GM12878 (cell line): ENCODE measurements at regions not wholly inside any gene's neighbourhood (a gene's known extent, or its start where the extent isn't known, plus 50 kb on each side); places are given as distances from the start of the nearest gene placed in this dataset.

ENCODE experiments used
- ATAC-seq: fragments of 200-7000 bp; cut with Tn5 transposase; 3 replicates; pipeline ENCODE4 v1.9.1; 2020; ENCODE audit warnings: mild to moderate bottlenecking, moderate library complexity
- BruUV-seq: library from RNA; stranded (reverse); fragments of 400-500 nt; replicated peaks from 2 replicates; lab custom pipeline; 2021; lab: Mats Ljungman, UMichigan
- CTCF ChIA-PET: fragments of 300-600 bp; sonication (Branson Sonifier 250); formaldehyde crosslinking; extraction: SDS; loops from one replicate; lab custom pipeline; 2021; ENCODE audit warnings: inconsistent platforms; lab: Yijun Ruan, JAX
- POLR2A ChIA-PET: fragments of 350-600 bp; formaldehyde crosslinking; extraction: SDS; loops from one replicate; lab custom pipeline; 2021; ENCODE audit warnings: inconsistent platforms; lab: Charles Lee
- RAD21 ChIA-PET: fragments of 300-600 bp; sonication (Branson Sonifier 250); formaldehyde crosslinking; loops from one replicate; lab custom pipeline; 2023; ENCODE audit warnings: antibody characterized with exemption; ENCODE audit not compliant: unreplicated experiment; lab: Charles Lee
- SMC1A ChIA-PET: fragments of 300-600 bp; sonication (Branson Sonifier 250); formaldehyde crosslinking; loops from one replicate; lab custom pipeline; 2023; ENCODE audit not compliant: unreplicated experiment, uncharacterized antibody; lab: Charles Lee
- DNase-seq: peaks from one replicate; pipeline ENCODE4 v3.0.0-alpha.2; 2011; ENCODE audit warnings: low read depth, low spot score
- FAIRE-seq: peaks from 3 replicates; lab custom pipeline; 2011; peaks lifted over from hg19 to GRCh38; lab: Jason Lieb, UNC
- H2AFZ ChIP-seq: 2 replicates; pipeline ENCODE4 v1.6.0; 2011; ENCODE audit warnings: low read depth, low read length, control low read depth; ENCODE audit not compliant: control insufficient read depth
- H3K27ac ChIP-seq: 2 replicates; pipeline ENCODE4 v1.5.1; 2011; ENCODE audit warnings: control low read depth; ENCODE audit not compliant: control insufficient read depth, insufficient read depth
- H3K27me3 ChIP-seq, 2 experiments: replicated peaks in 1 of 2; 2 replicates each; pipeline versions ENCODE4 v1.6.0 to v1.6.1; 2011; ENCODE audit warnings: low read length in 1 of 2; ENCODE audit not compliant: control insufficient read depth in 2 of 2, insufficient read depth in 2 of 2
- H3K36me3 ChIP-seq, 2 experiments: 2 replicates each; pipeline ENCODE4 v1.5.1; 2011; ENCODE audit warnings: low read length in 1 of 2; ENCODE audit not compliant: control insufficient read depth in 2 of 2, insufficient read depth in 2 of 2
- H3K4me1 ChIP-seq: 2 replicates; pipeline ENCODE4 v1.6.1; 2011; ENCODE audit warnings: mild to moderate bottlenecking, low read length, moderate library complexity, mixed read lengths; ENCODE audit not compliant: control insufficient read depth, insufficient read depth
- H3K4me2 ChIP-seq: 2 replicates; pipeline ENCODE4 v1.6.0; 2011; ENCODE audit warnings: control low read depth; ENCODE audit not compliant: control insufficient read depth, insufficient read depth
- H3K4me3 ChIP-seq: fragments of 200-600 bp; sonication (generic); 2 replicates; pipeline ENCODE4 v1.5.1; 2016
- H3K79me2 ChIP-seq: 2 replicates; pipeline ENCODE4 v1.6.0; 2011; ENCODE audit warnings: low read length; ENCODE audit not compliant: control insufficient read depth, insufficient read depth
- H3K9ac ChIP-seq: 2 replicates; pipeline ENCODE4 v1.8.0; 2011; ENCODE audit warnings: low read length, control low read depth, mixed read lengths; ENCODE audit not compliant: control insufficient read depth, insufficient read depth
- H3K9me3 ChIP-seq: replicated peaks from 3 replicates; pipeline ENCODE4 v1.5.1; 2011; ENCODE audit warnings: mild to moderate bottlenecking, low read length; ENCODE audit not compliant: control insufficient read depth, insufficient read depth
- H4K20me1 ChIP-seq: 2 replicates; pipeline ENCODE4 v1.6.0; 2011; ENCODE audit not compliant: control insufficient read depth, insufficient read depth
- BACH1 ChIP-seq: fragments of 450-650 bp; IDR thresholded peaks from 2 replicates; pipeline ENCODE4 v1.6.1; 2017; ENCODE audit warnings: mild to moderate bottlenecking, borderline replicate concordance
- CEBPB ChIP-seq, 2 experiments: fragments of 150-350 bp in 1 of 2; IDR thresholded peaks; 2 replicates each; pipeline ENCODE4 v1.6.1; 2012 to 2014; ENCODE audit warnings: low read depth in 2 of 2, low read length in 2 of 2, borderline replicate concordance in 1 of 2, inconsistent platforms in 1 of 2
- CHD4 ChIP-seq: fragments of 200-600 bp; sonication (generic); IDR thresholded peaks from 2 replicates; pipeline ENCODE4 v1.6.1; 2016; ENCODE audit warnings: mild to moderate bottlenecking
- EGR1 ChIP-seq, 2 experiments: IDR thresholded peaks; 1 replicate in 1 of 2; 2 replicates in 1 of 2; pipeline ENCODE4 v1.6.1; 2011 to 2012; ENCODE audit warnings: low read depth in 2 of 2, low read length in 2 of 2, borderline replicate concordance in 1 of 2, mild to moderate bottlenecking in 1 of 2, moderate library complexity in 1 of 2
- FOXK2 ChIP-seq: fragments of 450-650 bp; IDR thresholded peaks from 2 replicates; pipeline ENCODE4 v1.6.1; 2017; ENCODE audit warnings: mild to moderate bottlenecking, moderate library complexity
- HDAC6 ChIP-seq: fragments of 200-600 bp; sonication (generic); IDR thresholded peaks from one replicate; pipeline ENCODE4 v1.8.0; 2017; ENCODE audit warnings: antibody characterized with exemption; ENCODE audit not compliant: unreplicated experiment
- HDGF ChIP-seq: fragments of 450-650 bp; IDR thresholded peaks from 2 replicates; pipeline ENCODE4 v1.6.1; 2016; ENCODE audit warnings: antibody characterized with exemption
- KAT2A ChIP-seq: conservative IDR thresholded peaks from 2 replicates; pipeline ENCODE4 v1.6.1; 2011; ENCODE audit warnings: low read depth, low read length; ENCODE audit not compliant: control insufficient read depth
- MTA3 ChIP-seq: IDR thresholded peaks from 2 replicates; pipeline ENCODE4 v1.6.1; 2012; ENCODE audit warnings: low read length, inconsistent platforms, borderline replicate concordance
- YY1 ChIP-seq: IDR thresholded peaks from 2 replicates; pipeline ENCODE4 v1.6.1; 2011; ENCODE audit warnings: low read depth, mild to moderate bottlenecking, low read length
- ZZZ3 ChIP-seq: IDR thresholded peaks from 2 replicates; pipeline ENCODE4 v1.6.1; 2011; ENCODE audit warnings: low read depth; ENCODE audit not compliant: control insufficient read depth, insufficient read length
- WGBS: methylation state at CpG from one replicate; pipeline ENCODE4 v1.1.6; 2016; ENCODE audit warnings: low lambda C conversion rate; ENCODE audit not compliant: insufficient replicate concordance, insufficient coverage; ENCODE audit errors: missing lambda C conversion rate; 5-methylcytosine and 5-hydroxymethylcytosine counted together
- in situ Hi-C: fragments of 300-500 bp; cut with MboI; formaldehyde crosslinking; loops from 9 replicates; pipeline ENCODE4 v1.14.3; 2018; ENCODE audit warnings: mixed read lengths
- intact Hi-C: fragments of 100-400 bp; cut with micrococcal nuclease; formaldehyde crosslinking; loops from one replicate; pipeline ENCODE4 v1.14.2; 2022; ENCODE audit not compliant: unreplicated experiment
- TF ChIP-seq, protein P1 (sequence below): fragments of 450-650 bp; formaldehyde crosslinking; IDR thresholded peaks from 2 replicates; pipeline ENCODE4 v1.4.0; 2022; ENCODE audit warnings: mild to moderate bottlenecking, moderate library complexity

DNA sequence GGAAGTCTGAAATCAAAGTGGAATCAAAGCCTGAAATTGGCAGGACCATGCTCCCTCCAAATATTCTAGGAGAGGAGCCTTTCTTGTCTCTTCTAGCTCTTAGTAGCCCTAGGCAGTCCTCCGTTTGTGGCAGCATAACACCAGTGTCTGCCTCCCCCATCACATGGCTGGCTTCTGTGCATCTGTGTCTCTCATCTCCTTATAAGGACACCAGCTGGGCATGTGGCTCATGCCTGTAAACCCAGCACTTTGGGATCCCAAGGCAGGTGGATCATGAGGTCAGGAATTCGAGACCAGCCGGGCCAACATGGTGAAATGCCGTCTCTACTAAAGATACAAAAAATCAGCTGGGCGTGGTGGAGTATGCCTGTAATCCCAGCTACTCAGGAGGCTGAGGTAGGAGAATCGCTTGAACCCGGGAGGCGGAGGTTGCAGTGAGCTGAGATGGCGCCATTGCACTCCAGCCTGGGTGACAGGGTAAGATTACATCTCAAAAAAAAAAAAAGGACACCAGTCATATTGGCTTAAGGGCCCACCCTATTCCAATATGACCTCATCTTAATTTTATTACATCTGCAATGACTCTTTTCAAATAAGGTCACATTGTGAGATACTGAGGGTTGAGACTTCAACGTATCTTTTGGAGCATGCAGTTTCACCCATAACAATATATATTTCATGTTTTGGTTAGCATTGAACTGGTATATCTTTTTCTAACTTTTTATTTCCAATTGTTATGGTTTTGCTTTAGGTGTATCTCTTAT lies 148.0 kb upstream of the TPM1 start:
- H3K4me3 ChIP-seq: no peak overlapping the region
- no peak overlapping the region for H2AFZ ChIP-seq
- H3K27ac ChIP-seq: no peak overlapping the region
- BruUV-seq: no TSS peak
- DNase-seq: no peak
- H3K36me3 ChIP-seq: no peaks in the 10 kb centered on the region
- no peaks in the 10 kb centered on the region for H3K4me1 ChIP-seq
- no peak for ATAC-seq
- no peak overlapping the region for H3K4me2 ChIP-seq
- POLR2A ChIA-PET: interaction anchor here (0.6 kb wide), 1 partner anchor 13 kb away, joined by 3 read pairs; no protein-coding TSS in a partner anchor
- no peak overlapping the region for H3K9ac ChIP-seq
- WGBS: 51% methylated on average over 10 of the region's 10 CpGs
- intact Hi-C loops: no loop called here
- in situ Hi-C loops: no loop called here
- no peaks in the 10 kb centered on the region for H4K20me1 ChIP-seq
- SMC1A ChIA-PET: no interaction called here
- TF ChIP-seq HDAC6 (no peak), YY1 (no peak), CEBPB (IDR thresholded peaks at IDR 0.05; ENCODE audit: borderline replicate concordance in 1 of 2, low read depth in 2 of 2, low read length in 2 of 2) (no peak), FOXK2 (no peak), HDGF (no peak), ZZZ3 (no peak), KAT2A (no peak), EGR1 (IDR thresholded peaks at IDR 0.05; ENCODE audit: borderline replicate concordance in 1 of 2, low read depth in 2 of 2, low read length in 2 of 2) (no peak), CHD4 (no peak), MTA3 (no peak), BACH1 (no peak)
- TF ChIP-seq, protein P1, sequence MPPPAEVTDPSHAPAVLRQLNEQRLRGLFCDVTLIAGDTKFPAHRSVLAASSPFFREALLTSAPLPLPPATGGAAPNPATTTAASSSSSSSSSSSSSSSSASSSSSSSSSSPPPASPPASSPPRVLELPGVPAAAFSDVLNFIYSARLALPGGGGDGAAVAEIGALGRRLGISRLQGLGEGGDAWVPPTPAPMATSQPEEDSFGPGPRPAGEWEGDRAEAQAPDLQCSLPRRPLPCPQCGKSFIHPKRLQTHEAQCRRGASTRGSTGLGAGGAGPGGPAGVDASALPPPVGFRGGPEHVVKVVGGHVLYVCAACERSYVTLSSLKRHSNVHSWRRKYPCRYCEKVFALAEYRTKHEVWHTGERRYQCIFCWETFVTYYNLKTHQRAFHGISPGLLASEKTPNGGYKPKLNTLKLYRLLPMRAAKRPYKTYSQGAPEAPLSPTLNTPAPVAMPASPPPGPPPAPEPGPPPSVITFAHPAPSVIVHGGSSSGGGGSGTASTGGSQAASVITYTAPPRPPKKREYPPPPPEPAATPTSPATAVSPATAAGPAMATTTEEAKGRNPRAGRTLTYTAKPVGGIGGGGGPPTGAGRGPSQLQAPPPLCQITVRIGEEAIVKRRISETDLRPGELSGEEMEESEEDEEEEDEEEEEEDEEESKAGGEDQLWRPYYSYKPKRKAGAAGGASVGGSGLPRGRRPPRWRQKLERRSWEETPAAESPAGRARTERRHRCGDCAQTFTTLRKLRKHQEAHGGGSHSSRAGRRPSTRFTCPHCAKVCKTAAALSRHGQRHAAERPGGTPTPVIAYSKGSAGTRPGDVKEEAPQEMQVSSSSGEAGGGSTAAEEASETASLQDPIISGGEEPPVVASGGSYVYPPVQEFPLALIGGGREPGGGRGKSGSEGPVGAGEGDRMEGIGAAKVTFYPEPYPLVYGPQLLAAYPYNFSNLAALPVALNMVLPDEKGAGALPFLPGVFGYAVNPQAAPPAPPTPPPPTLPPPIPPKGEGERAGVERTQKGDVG (CRISPR knock-in tag): no peak
- TF ChIP-seq, all 136 proteins: peak for 0
- Histone ChIP-seq H3K27me3 (peaks cover 2% of the 10 kb centered on the region in 2 experiments; a peak in 3 of 4 replicates), H3K79me2 (no peaks in the 10 kb centered on the region), H3K9me3 (no peaks in the 10 kb centered on the region)
- CTCF ChIA-PET: no interaction called here
- RAD21 ChIA-PET: no interaction called here
- no peak for FAIRE-seq
